NCI-H82 treated with DMSO at 0.1 percent for 48 hours (cell line): ENCODE measurements at regions not wholly inside any gene's neighbourhood (a gene's known extent, or its start where the extent isn't known, plus 50 kb on each side); places are given as distances from the start of the nearest gene placed in this dataset.

ENCODE experiments used
- DNase-seq: peaks from one replicate; lab custom pipeline; 2025; ENCODE audit not compliant: unreplicated experiment; lab: John Stamatoyannopoulos, UW

DNA sequence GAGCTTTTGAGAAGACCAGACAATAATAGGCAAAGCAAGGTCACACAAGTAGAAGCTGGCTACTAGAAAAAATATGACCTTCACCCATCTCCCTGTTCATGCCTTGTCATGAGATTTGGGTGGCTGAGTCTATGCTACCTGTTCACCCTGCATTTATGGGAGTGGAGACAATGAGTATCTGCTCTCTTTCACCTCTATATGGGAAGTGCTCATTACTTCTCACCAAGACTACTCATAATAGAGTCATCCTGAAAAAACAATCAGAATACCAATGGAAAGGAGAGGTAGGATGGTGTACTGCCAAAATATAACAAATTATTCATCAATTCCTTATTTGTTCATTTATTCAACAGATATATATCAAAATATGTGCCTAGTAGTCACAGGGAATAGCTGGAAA, 921.8 kb upstream of the INTU start:
- no peak for DNase-seq

GRCh38 chr4:126715067-126715466, 917.7 kb upstream of the INTU start:
- DNase-seq = no peak

- no peak for DNase-seq
Observed at GRCh38 chr4:126715681-126716080, 917.1 kb upstream of the INTU start.

- DNase-seq = no peak
Observed at GRCh38 chr4:126718136-126718535, 914.6 kb upstream of the INTU start.

- no peak for DNase-seq
Observed at GRCh38 chr4:126719852-126720251, 912.9 kb upstream of the INTU start.

GRCh38 chr4:126725906-126726305, 906.9 kb upstream of the INTU start:
- DNase-seq = peak; percentile 0

DNA sequence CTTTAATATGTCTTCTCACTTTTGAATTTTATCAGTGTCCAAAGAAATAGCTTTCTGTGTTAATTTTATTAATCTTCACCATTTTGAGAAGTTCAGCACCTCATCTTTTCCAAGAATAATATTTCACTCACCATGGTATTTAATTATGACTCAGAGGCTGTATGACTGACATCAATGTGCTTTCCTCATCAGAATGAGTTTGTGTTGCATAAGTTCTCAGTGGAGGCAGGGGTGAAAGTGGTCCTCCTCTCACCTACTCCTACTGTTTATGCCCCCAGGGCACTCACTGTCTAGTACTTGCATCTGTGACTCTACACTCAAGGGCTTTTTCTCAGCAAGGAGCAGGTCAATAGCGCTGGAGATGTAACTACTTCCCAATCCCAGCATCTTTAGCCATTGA, 905.3 kb upstream of the INTU start:
- DNase-seq = no peak

DNA sequence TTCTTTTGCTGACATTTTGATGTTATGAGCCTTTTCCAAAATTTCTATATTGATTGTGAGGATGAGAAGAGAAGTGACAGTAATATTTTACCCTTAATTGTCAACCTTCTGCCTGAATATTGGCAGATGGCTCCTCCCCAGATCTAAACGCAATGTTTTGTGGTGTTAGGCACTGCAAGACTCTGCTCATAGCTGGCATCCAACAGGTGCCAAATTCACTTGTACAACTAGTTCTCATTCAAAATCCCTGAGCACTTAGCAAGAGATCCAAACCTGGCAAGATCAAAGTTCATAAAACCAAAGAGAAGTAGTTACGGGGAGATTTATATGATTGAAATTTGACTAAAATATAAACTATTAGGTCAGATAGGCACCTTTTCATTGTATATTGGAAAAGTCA, 901.7 kb upstream of the INTU start:
- DNase-seq = no peak

DNA sequence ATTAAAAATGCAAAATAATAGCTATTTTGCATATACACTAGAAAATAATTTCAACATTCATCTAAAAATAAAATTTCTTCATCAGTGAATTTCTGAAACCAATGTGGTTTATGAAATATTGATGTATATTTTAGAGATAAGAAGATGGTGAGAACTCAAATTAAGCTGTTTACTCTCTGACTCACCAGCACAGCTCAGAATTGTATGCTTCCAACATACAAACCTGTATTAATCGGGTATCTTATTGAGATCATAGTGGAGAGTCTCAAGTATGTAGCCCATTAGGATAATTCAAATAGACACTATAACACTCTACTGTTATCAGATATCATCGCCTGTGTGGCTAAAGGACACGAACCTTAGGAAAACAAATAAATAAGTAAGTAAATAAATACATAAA, 899.5 kb upstream of the INTU start:
- no peak for DNase-seq

DNA sequence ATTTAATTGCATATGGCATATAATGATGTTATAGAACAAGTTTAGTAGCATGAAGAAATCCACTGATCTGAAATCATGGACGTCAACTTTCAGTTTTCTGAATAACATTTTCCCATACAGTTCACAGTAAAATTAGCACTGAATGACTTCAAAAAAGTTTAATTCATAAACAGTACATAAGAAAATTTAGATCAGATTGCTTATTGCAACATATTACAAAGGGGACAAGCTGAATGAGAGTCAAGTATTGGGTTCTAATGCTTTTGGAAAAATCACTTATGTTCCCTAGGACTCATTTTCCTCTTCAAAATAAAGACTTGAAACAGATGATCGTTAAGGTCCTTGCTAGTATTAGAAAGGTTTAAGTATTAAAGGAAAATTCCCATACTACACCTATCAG, 898.3 kb upstream of the INTU start:
- DNase-seq = no peak

- no peak for DNase-seq
Observed at GRCh38 chr4:126735294-126736132, 897.2 kb upstream of the INTU start.

- no peak for DNase-seq
Observed at GRCh38 chr4:126736133-126736518, 896.6 kb upstream of the INTU start.

DNA sequence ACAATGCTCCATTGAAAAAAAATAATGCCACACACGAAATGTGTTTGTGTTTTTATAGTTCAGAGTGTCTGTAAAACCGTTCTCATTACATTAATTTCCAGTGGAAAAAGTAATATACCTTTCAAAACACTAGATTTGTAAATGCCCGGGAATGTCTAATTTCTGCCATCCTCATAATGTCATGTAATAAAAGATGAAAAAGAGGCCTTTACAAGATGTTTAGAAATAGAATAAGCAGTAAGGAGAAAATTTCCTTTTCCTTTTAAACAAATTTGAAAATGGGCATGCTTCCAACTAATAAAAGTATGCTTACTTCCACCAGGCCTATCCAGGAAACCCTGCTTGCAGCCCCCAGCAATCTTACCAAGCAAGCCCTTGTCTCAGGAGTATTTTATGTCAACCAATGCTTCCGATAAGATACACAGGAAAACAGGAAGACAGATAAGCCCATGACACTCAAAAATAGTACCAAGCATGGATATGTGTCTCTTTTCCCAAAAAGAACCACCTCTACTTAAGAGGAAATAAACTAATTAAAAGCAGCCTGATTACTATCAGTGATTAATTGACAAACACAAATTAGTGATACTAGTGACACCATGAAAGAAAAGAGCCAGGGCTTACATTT, 894.7 kb upstream of the INTU start:
- no peak for DNase-seq

- no peak for DNase-seq
Observed at GRCh38 chr4:126738527-126738923, 894.2 kb upstream of the INTU start.

- no peak for DNase-seq
Observed at GRCh38 chr4:126738926-126739325, 893.8 kb upstream of the INTU start.

DNA sequence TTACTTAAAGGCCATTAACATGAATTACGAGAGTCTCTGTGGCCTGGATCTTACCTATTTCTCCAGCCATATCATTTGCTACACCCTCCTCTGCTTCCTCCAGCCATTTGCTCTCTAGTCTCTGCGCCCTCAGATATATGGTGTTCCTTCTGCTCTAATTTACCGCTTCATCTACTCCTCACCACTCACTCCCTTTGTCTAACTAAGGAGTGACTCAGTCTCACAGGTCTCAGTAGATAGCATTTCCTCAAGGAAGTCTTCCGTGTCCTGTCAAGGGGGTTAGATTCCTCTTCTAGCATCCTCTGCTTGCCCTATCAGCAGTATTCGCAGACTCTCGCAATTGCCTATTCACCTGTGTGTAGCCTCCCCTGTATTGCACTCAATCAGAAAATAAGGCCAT, 892.1 kb upstream of the INTU start:
- no peak for DNase-seq

- DNase-seq = no peak
Observed at GRCh38 chr4:126742048-126742447, 890.7 kb upstream of the INTU start.

- no peak for DNase-seq
Observed at GRCh38 chr4:126742885-126743284, 889.9 kb upstream of the INTU start.

GRCh38 chr4:126748736-126749135, 884.0 kb upstream of the INTU start:
- DNase-seq = no peak

GRCh38 chr4:126750723-126751122, 882.0 kb upstream of the INTU start:
- no peak for DNase-seq

DNA sequence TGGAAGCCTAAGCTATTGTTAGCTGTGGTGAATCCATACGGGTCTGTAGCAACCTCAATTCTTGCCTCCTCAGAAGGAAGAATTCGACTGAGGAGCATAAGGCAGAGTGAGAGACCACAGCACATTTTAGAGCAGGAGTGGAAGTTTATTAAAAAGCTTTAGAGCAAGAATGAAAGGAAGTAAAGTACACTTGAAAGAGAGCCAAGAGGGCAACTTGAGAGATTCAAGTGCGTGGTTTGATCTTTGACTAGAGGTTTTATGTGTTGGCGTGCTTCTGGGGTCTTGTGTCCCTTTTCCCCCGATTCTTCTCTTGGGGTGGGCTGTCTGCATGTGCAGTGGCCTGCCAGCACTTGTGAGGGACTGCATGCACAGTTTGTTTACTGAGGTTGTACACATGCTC, 880.6 kb upstream of the INTU start:
- DNase-seq = no peak

GRCh38 chr4:126752702-126753101, 880.1 kb upstream of the INTU start:
- no peak for DNase-seq

GRCh38 chr4:126753592-126753991, 879.2 kb upstream of the INTU start:
- no peak for DNase-seq
